IMR-90 (cell line): ENCODE measurements at regions not wholly inside any gene's neighbourhood (a gene's known extent, or its start where the extent isn't known, plus 50 kb on each side); places are given as distances from the start of the nearest gene placed in this dataset.

Source experiments
- ATAC-seq: fragments of 200-7000 bp; cut with Tn5 transposase; 2 replicates; pipeline ENCODE4 v1.9.1; 2020; ENCODE audit warnings: low read depth, mild to moderate bottlenecking, moderate library complexity
- BruUV-seq: library from RNA; stranded (reverse); fragments of 400-500 nt; replicated peaks from 2 replicates; lab custom pipeline; 2021; lab: Mats Ljungman, UMichigan
- CTCF ChIA-PET: fragments of 300-600 bp; formaldehyde crosslinking; extraction: SDS; loops from one replicate; lab custom pipeline; 2021; ENCODE audit warnings: antibody characterized with exemption; lab: Yijun Ruan, JAX
- POLR2A ChIA-PET: fragments of 300-600 bp; sonication (Branson Sonifier 250); formaldehyde crosslinking; loops from one replicate; lab custom pipeline; 2022; ENCODE audit warnings: antibody characterized with exemption; ENCODE audit not compliant: unreplicated experiment; lab: Charles Lee
- DNase-seq: peaks from one replicate; pipeline ENCODE4 v3.0.0; 2013
- H2AFZ ChIP-seq: replicated peaks from 2 replicates; pipeline ENCODE3; 2013; ENCODE audit warnings: low read length, mild to moderate bottlenecking; ENCODE audit not compliant: poor library complexity
- H2AK5ac ChIP-seq: 2 replicates; pipeline ENCODE4 v1.6.1; 2013; ENCODE audit warnings: low read depth, low read length, inconsistent platforms
- H2AK9ac ChIP-seq: replicated peaks from 2 replicates; pipeline ENCODE3; 2013; ENCODE audit warnings: mild to moderate bottlenecking, low read depth, low read length, moderate library complexity; ENCODE audit not compliant: poor library complexity
- H2BK120ac ChIP-seq: 2 replicates; pipeline ENCODE4 v1.6.1; 2013; ENCODE audit warnings: low read depth, low read length, inconsistent platforms
- H2BK15ac ChIP-seq: 3 replicates; pipeline ENCODE4 v1.6.1; 2013; ENCODE audit warnings: low read depth, low read length, inconsistent platforms
- H2BK20ac ChIP-seq: 2 replicates; pipeline ENCODE4 v1.6.1; 2013; ENCODE audit warnings: low read depth, mild to moderate bottlenecking, inconsistent platforms, low read length, moderate library complexity
- H2BK5ac ChIP-seq: 2 replicates; pipeline ENCODE4 v1.6.1; 2013; ENCODE audit warnings: mild to moderate bottlenecking, low read depth, low read length, inconsistent platforms; ENCODE audit not compliant: poor library complexity, severe bottlenecking
- H3K14ac ChIP-seq: replicated peaks from 2 replicates; pipeline ENCODE4 v1.6.1; 2013; ENCODE audit warnings: low read depth, low read length, inconsistent platforms
- H3K18ac ChIP-seq: 2 replicates; pipeline ENCODE4 v1.6.1; 2013; ENCODE audit warnings: low read depth, low read length, control low read depth
- H3K23ac ChIP-seq: 2 replicates; pipeline ENCODE4 v1.6.1; 2013; ENCODE audit warnings: low read depth, low read length, inconsistent platforms
- H3K27ac ChIP-seq: 2 replicates; pipeline ENCODE4 v1.5.1; 2013; ENCODE audit warnings: mild to moderate bottlenecking, control low read depth, low read length; ENCODE audit not compliant: insufficient read depth
- H3K27me3 ChIP-seq: 2 replicates; pipeline ENCODE4 v1.6.1; 2013; ENCODE audit warnings: low read length; ENCODE audit not compliant: control insufficient read depth, insufficient read depth
- H3K36me3 ChIP-seq: 2 replicates; pipeline ENCODE4 v1.6.1; 2013; ENCODE audit warnings: low read length, mixed read lengths; ENCODE audit not compliant: control insufficient read depth, insufficient read depth
- H3K4ac ChIP-seq: 2 replicates; pipeline ENCODE4 v1.6.1; 2013; ENCODE audit warnings: low read depth, low read length, inconsistent platforms
- H3K4me1 ChIP-seq: 2 replicates; pipeline ENCODE4 v1.6.1; 2013; ENCODE audit warnings: low read length, mixed read lengths; ENCODE audit not compliant: control insufficient read depth, insufficient read depth
- H3K4me2 ChIP-seq: 2 replicates; pipeline ENCODE4 v1.6.1; 2013; ENCODE audit warnings: low read depth, mild to moderate bottlenecking, control low read depth, low read length, moderate library complexity
- H3K4me3 ChIP-seq: 2 replicates; pipeline ENCODE4 v1.5.1; 2013; ENCODE audit warnings: low read depth, mild to moderate bottlenecking, control low read depth, low read length, moderate library complexity; ENCODE audit not compliant: insufficient read depth
- H3K56ac ChIP-seq: 2 replicates; pipeline ENCODE4 v1.6.1; 2013; ENCODE audit warnings: low read length, inconsistent platforms; ENCODE audit not compliant: insufficient read depth; ENCODE audit errors: extremely low read depth
- H3K79me1 ChIP-seq, 2 experiments: 2 replicates each; pipeline ENCODE4 v1.6.1; 2013; ENCODE audit warnings: low read length in 2 of 2, inconsistent platforms in 1 of 2, low read depth in 1 of 2
- H3K9ac ChIP-seq: 2 replicates; pipeline ENCODE4 v1.6.1; 2013; ENCODE audit warnings: low read depth, low read length, control low read depth
- H3K9me1 ChIP-seq: 2 replicates; pipeline ENCODE4 v1.6.1; 2013; ENCODE audit warnings: low read length, inconsistent platforms; ENCODE audit not compliant: insufficient read depth
- H3K9me3 ChIP-seq: 2 replicates; pipeline ENCODE4 v1.6.1; 2013; ENCODE audit warnings: low read length; ENCODE audit not compliant: control insufficient read depth, insufficient read depth
- H4K20me1 ChIP-seq: 2 replicates; pipeline ENCODE4 v1.6.1; 2013; ENCODE audit warnings: low read length, inconsistent platforms; ENCODE audit not compliant: insufficient read depth
- H4K5ac ChIP-seq: 2 replicates; pipeline ENCODE4 v1.6.1; 2013; ENCODE audit warnings: mild to moderate bottlenecking, low read depth, low read length, control low read depth
- H4K8ac ChIP-seq, 2 experiments: 2 replicates each; pipeline ENCODE4 v1.6.1; 2013; ENCODE audit warnings: low read depth in 2 of 2, low read length in 2 of 2, control low read depth in 1 of 2, inconsistent platforms in 1 of 2
- H4K91ac ChIP-seq: 2 replicates; pipeline ENCODE4 v1.6.1; 2013; ENCODE audit warnings: low read depth, low read length, inconsistent platforms; ENCODE audit not compliant: insufficient read depth
- BHLHE40 ChIP-seq: fragments of 150-350 bp; IDR thresholded peaks from 2 replicates; pipeline ENCODE4 v1.6.1; 2016; ENCODE audit warnings: mild to moderate bottlenecking, low read depth, low read length
- CEBPB ChIP-seq: IDR thresholded peaks from 2 replicates; pipeline ENCODE4 v1.6.1; 2012; ENCODE audit warnings: low read depth, low read length, improper control_type of control experiment
- CHD1 ChIP-seq: IDR thresholded peaks from 2 replicates; pipeline ENCODE4 v1.6.1; 2012; ENCODE audit warnings: low read depth, low read length, improper control_type of control experiment
- CTCF ChIP-seq: conservative IDR thresholded peaks from 2 replicates; pipeline ENCODE4 v1.5.1; 2012; ENCODE audit warnings: mild to moderate bottlenecking, low read depth, low read length, improper control_type of control experiment
- ELK1 ChIP-seq: fragments of 150-350 bp; IDR thresholded peaks from 2 replicates; pipeline ENCODE4 v1.6.1; 2016; ENCODE audit warnings: low read depth, mild to moderate bottlenecking, low read length, moderate library complexity, borderline replicate concordance
- MAFK ChIP-seq: IDR thresholded peaks from 2 replicates; pipeline ENCODE4 v1.6.1; 2012; ENCODE audit warnings: low read depth, low read length, improper control_type of control experiment
- MAZ ChIP-seq: IDR thresholded peaks from 2 replicates; pipeline ENCODE4 v1.6.1; 2012; ENCODE audit warnings: low read depth, mild to moderate bottlenecking, low read length, improper control_type of control experiment, moderate library complexity, borderline replicate concordance
- MXI1 ChIP-seq: IDR thresholded peaks from 2 replicates; pipeline ENCODE4 v1.6.1; 2012; ENCODE audit warnings: low read depth, mild to moderate bottlenecking, low read length, moderate library complexity, borderline replicate concordance
- NFE2L2 ChIP-seq: fragments of 150-350 bp; IDR thresholded peaks from 2 replicates; pipeline ENCODE4 v1.6.1; 2016; ENCODE audit warnings: low read depth, mild to moderate bottlenecking, low read length
- POLR2A ChIP-seq: IDR thresholded peaks from 2 replicates; pipeline ENCODE4 v1.6.1; 2012; ENCODE audit warnings: mild to moderate bottlenecking, low read depth, low read length
- RAD21 ChIP-seq: IDR thresholded peaks from 2 replicates; pipeline ENCODE4 v1.6.1; 2012; ENCODE audit warnings: low read length, improper control_type of control experiment
- RCOR1 ChIP-seq: IDR thresholded peaks from 2 replicates; pipeline ENCODE4 v1.6.1; 2012; ENCODE audit warnings: mild to moderate bottlenecking, low read length, improper control_type of control experiment; ENCODE audit not compliant: insufficient replicate concordance
- RFX5 ChIP-seq: IDR thresholded peaks from 2 replicates; pipeline ENCODE4 v1.8.0; 2012; ENCODE audit warnings: low read depth, mild to moderate bottlenecking, low read length, moderate library complexity
- SMC3 ChIP-seq: fragments of 150-350 bp; IDR thresholded peaks from 2 replicates; pipeline ENCODE4 v1.6.1; 2016; ENCODE audit warnings: low read depth, mild to moderate bottlenecking, antibody characterized with exemption, low read length, moderate library complexity
- WGBS, 2 experiments: methylation state at CpG; one replicate each; pipeline versions ENCODE4 v1.1.5 to v1.1.7; 2013; ENCODE audit warnings: missing lambda C conversion rate in 2 of 2; ENCODE audit not compliant: insufficient read length in 1 of 2; ENCODE audit errors: extremely low coverage in 2 of 2; 5-methylcytosine and 5-hydroxymethylcytosine counted together
- dilution Hi-C: fragments of 300-500 bp; cut with HindIII; formaldehyde crosslinking; loops from one replicate; pipeline ENCODE4 v1.14.3; 2018; ENCODE audit warnings: low sequenced_read_pairs; ENCODE audit not compliant: unreplicated experiment
- in situ Hi-C: fragments of 300-500 bp; cut with MboI; formaldehyde crosslinking; loops from 3 replicates; pipeline ENCODE4 v1.14.3; 2019; ENCODE audit warnings: low sequenced_read_pairs, inconsistent platforms, mixed read lengths
- intact Hi-C: fragments of 100-400 bp; cut with micrococcal nuclease; formaldehyde crosslinking; loops from 2 replicates; pipeline ENCODE4 v1.10.0; 2022

- H2AK9ac ChIP-seq = no peak overlapping the region
- no peak overlapping the region for H3K4ac ChIP-seq
- no peak overlapping the region for H3K23ac ChIP-seq
- no peak for TF ChIP-seq ELK1
- no peak for TF ChIP-seq RCOR1
- TF ChIP-seq MAFK = no peak
- no peak for TF ChIP-seq CEBPB
- no peak for TF ChIP-seq CTCF
- TF ChIP-seq RFX5 = no peak
- TF ChIP-seq MAZ = no peak
- TF ChIP-seq CHD1 = no peak
- TF ChIP-seq POLR2A = no peak
- TF ChIP-seq NFE2L2 = no peak
- TF ChIP-seq BHLHE40 = no peak
- TF ChIP-seq RAD21 = no peak
- TF ChIP-seq SMC3 = no peak
- TF ChIP-seq MXI1 = no peak
- DNase-seq = no peak
- dilution Hi-C loops = no loop called here
- no peaks in the 10 kb centered on the region for H3K79me1 ChIP-seq
- H3K27me3 ChIP-seq = peaks cover 6% of the 10 kb centered on the region
- no peak overlapping the region for H3K56ac ChIP-seq
- H2BK120ac ChIP-seq = no peak overlapping the region
- H2AFZ ChIP-seq = no peak overlapping the region
- intact Hi-C loops = loop anchor here (5.0 kb wide), 1 partner anchor 33 kb away; no protein-coding TSS in a partner anchor
- no peaks in the 10 kb centered on the region for H3K9me3 ChIP-seq
- H3K18ac ChIP-seq = no peak overlapping the region
- H3K4me3 ChIP-seq = no peak overlapping the region
- BruUV-seq = no TSS peak
- no CpG with 5 or more reads among the region's 5 CpGs for WGBS, 2 experiments
- H3K36me3 ChIP-seq = no peaks in the 10 kb centered on the region
- no peaks in the 10 kb centered on the region for H4K20me1 ChIP-seq
- no peak overlapping the region for H3K14ac ChIP-seq
- H2AK5ac ChIP-seq = no peak overlapping the region
- ATAC-seq = no peak
- no peak overlapping the region for H4K5ac ChIP-seq
- no peak overlapping the region for H2BK20ac ChIP-seq
- no peak overlapping the region for H2BK5ac ChIP-seq
- no peak overlapping the region for H4K8ac ChIP-seq
- H4K91ac ChIP-seq = no peak overlapping the region
- no peak overlapping the region for H3K27ac ChIP-seq
- in situ Hi-C loops = no loop called here
- ChIA-PET CTCF (no interaction called here), POLR2A (no interaction called here)
- no peak overlapping the region for H3K4me2 ChIP-seq
- no peaks in the 10 kb centered on the region for H3K9me1 ChIP-seq
- no peak overlapping the region for H2BK15ac ChIP-seq
- peaks cover 4% of the 10 kb centered on the region for H3K4me1 ChIP-seq
- H3K9ac ChIP-seq = no peak overlapping the region
Observed at GRCh38 chr6:109255087-109255486, 127.2 kb downstream of the CD164 start.
